WERI-Rb-1 (cell line): ENCODE measurements at regions not wholly inside any gene's neighbourhood (a gene's known extent, or its start where the extent isn't known, plus 50 kb on each side); places are given as distances from the start of the nearest gene placed in this dataset.

Source experiments
- DNase-seq: peaks from one replicate; pipeline ENCODE4 v3.0.0-alpha.2; 2020
- H3K27ac ChIP-seq: fragments of 250-450 bp; sonication (Bioruptor Pico); 2 replicates; pipeline ENCODE4 v1.5.1; 2020; ENCODE audit warnings: mild to moderate bottlenecking, moderate library complexity
- H3K27me3 ChIP-seq: fragments of 250-450 bp; sonication (Bioruptor Pico); 2 replicates; pipeline ENCODE4 v1.5.1; 2021; ENCODE audit warnings: mild to moderate bottlenecking, low read depth, moderate library complexity; ENCODE audit not compliant: insufficient read depth, severe bottlenecking
- H3K36me3 ChIP-seq: fragments of 250-450 bp; sonication (Bioruptor Pico); 2 replicates; pipeline ENCODE4 v1.5.1; 2020; ENCODE audit warnings: mild to moderate bottlenecking, moderate library complexity
- H3K4me3 ChIP-seq: 2 replicates; pipeline ENCODE4 v1.5.1; 2011; ENCODE audit warnings: low read depth, mild to moderate bottlenecking, control low read depth, low read length
- H3K9me3 ChIP-seq: fragments of 250-450 bp; sonication (Bioruptor Pico); 2 replicates; pipeline ENCODE4 v1.5.1; 2021; ENCODE audit warnings: mild to moderate bottlenecking, moderate library complexity; ENCODE audit not compliant: severe bottlenecking
- TF ChIP-seq, protein P1 (sequence below): IDR thresholded peaks from 2 replicates; pipeline ENCODE4 v1.5.1; 2011; ENCODE audit warnings: low read depth, mild to moderate bottlenecking, control low read depth, inconsistent platforms, low read length

DNA sequence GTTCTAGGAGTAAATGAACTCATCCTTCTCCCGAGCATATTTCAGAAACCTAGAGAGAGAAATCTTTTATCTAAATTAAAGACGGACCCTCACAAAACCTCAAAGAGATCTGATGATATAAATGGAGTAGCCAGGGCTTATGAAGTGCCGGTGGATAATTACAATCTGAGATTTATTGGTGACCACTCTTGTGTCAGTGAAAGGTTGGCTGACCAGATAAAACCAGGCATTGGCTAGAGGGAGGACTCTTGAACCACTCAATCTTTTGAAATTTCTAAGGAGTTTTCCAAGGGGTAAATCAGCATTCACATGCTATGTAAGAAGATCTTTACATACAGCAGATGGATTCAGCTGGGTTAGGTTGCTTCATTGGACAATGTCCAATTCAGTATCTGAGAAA lies 227.3 kb upstream of the MMADHC start:
- no peaks in the 10 kb centered on the region for H3K27me3 ChIP-seq
- H3K27ac ChIP-seq: no peak overlapping the region
- no peaks in the 10 kb centered on the region for H3K9me3 ChIP-seq
- H3K36me3 ChIP-seq: no peaks in the 10 kb centered on the region
- no peak for DNase-seq
- TF ChIP-seq, protein P1, sequence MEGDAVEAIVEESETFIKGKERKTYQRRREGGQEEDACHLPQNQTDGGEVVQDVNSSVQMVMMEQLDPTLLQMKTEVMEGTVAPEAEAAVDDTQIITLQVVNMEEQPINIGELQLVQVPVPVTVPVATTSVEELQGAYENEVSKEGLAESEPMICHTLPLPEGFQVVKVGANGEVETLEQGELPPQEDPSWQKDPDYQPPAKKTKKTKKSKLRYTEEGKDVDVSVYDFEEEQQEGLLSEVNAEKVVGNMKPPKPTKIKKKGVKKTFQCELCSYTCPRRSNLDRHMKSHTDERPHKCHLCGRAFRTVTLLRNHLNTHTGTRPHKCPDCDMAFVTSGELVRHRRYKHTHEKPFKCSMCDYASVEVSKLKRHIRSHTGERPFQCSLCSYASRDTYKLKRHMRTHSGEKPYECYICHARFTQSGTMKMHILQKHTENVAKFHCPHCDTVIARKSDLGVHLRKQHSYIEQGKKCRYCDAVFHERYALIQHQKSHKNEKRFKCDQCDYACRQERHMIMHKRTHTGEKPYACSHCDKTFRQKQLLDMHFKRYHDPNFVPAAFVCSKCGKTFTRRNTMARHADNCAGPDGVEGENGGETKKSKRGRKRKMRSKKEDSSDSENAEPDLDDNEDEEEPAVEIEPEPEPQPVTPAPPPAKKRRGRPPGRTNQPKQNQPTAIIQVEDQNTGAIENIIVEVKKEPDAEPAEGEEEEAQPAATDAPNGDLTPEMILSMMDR: no peak
- no peak overlapping the region for H3K4me3 ChIP-seq

DNA sequence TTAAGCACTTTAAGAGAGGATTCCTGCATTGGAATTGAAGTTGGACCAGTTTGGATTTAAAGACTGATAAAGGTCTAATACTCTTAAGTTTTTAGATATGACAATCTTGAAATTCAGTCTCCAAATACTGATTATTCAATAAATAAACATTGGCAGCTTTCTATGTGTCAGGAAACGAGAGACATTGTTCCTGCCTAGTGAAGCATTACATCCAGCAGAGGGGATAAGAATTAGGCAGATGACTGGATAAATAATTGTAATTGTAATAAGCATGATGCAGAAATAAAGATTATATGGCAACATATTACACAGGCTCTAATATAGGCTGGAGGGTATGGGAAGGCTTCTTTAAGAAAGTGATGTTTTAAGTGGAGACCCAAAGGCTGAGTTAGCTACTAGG lies 226.5 kb upstream of the MMADHC start:
- Histone ChIP-seq H3K27me3 (no peaks in the 10 kb centered on the region), H3K9me3 (no peaks in the 10 kb centered on the region), H3K36me3 (no peaks in the 10 kb centered on the region), H3K4me3 (no peak overlapping the region), H3K27ac (no peak overlapping the region)
- no peak for DNase-seq
- TF ChIP-seq, protein P1: no peak

DNA sequence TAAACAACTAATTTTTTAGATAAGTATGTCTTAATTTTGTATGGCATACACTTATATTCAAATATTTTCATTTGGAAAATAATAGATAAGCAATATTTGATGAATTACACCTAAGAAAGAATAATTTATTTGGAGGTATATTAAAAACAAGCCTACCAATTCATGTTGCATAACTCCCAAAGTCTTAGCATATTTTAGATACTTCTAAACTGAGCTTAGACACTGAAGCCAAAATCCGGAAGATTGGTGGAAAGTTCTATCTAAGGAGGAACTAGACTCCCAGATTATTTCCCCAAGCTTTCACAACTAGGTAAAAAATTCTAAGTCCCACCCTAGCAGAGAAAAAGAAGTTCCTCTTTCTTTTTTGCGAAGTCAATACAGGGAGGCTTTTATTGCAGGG lies 221.0 kb upstream of the MMADHC start:
- no peaks in the 10 kb centered on the region for H3K36me3 ChIP-seq
- H3K9me3 ChIP-seq: no peaks in the 10 kb centered on the region
- TF ChIP-seq, protein P1: no peak
- H3K27ac ChIP-seq: no peak overlapping the region
- no peaks in the 10 kb centered on the region for H3K27me3 ChIP-seq
- DNase-seq: no peak
- no peak overlapping the region for H3K4me3 ChIP-seq

DNA sequence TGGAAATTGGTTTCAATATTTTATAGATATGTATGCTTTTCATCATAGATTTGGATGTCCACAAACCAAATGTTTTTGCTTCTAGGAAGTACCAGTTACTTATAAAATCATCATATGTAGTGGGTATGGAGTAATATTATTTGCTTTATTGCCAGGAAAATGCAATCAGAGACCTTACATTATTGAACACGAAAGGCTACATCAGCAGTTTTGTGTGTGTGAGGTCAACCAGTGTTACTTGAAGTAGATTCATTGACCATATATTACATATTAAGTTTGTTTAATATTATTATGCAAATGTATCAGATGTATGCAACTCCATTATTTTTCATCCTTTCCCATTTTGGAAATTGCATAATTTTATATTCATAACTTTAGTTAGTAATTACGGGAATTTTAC lies 219.1 kb upstream of the MMADHC start:
- TF ChIP-seq, protein P1: no peak
- Histone ChIP-seq H3K4me3 (no peak overlapping the region), H3K36me3 (no peaks in the 10 kb centered on the region)

DNA sequence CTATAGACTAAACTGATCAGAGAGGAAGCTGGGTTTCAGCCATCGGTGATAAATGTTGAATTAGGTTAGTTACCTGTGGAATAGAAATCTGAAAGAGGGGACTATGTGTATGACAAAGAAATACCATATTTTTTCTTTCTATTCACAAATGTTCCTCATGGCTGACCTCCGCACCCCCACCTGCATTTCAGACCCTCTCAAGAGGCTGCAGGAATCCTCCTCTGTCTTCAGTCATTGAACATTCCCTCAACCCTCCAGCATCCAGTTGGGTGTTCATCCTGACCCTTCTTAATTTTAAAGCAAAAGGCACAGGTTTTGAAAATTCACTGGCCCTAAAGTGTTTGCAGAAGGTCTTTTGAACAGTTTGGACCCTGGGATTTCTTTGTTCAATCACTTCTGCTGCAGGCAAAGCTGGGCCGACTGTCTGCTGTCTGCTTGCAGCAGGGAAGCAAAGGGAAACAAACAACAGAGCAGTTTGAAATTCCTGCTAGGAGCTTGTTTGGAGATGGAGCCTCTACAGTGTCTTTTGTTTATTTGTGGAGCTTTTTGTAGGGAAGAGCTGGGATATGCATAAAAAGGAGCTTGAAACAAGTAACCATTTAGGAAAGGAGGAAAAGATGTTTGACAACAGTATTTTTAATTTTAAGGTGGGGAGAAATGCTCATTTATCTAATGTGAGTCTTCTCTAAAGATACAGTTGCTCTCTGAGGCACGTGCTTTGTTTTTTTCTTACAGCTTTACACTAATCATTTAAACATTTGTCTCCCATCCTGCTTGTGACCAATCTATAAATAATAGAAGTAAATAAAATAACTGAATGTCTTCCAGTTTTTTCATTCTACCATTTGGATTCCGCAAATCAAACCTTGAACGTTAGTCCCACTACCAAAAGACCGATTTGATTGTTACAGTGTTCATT lies 213.3 kb upstream of the MMADHC start:
- no peak for DNase-seq
- H3K9me3 ChIP-seq: no peaks in the 10 kb centered on the region
- H3K27me3 ChIP-seq: no peaks in the 10 kb centered on the region
- no peaks in the 10 kb centered on the region for H3K36me3 ChIP-seq
- TF ChIP-seq, protein P1: no peak
- H3K4me3 ChIP-seq: no peak overlapping the region
- H3K27ac ChIP-seq: no peak overlapping the region

More for the DNA sequence above, 219.1 kb upstream of the MMADHC start:
- Histone ChIP-seq H3K27me3 (no peaks in the 10 kb centered on the region), H3K9me3 (no peaks in the 10 kb centered on the region), H3K27ac (no peak overlapping the region)
- DNase-seq: no peak
